Eye (tissue), 1 donor: ENCODE measurements at regions not wholly inside any gene's neighbourhood (a gene's known extent, or its start where the extent isn't known, plus 50 kb on each side); places are given as distances from the start of the nearest gene placed in this dataset.
"Not testable (repeated sequence)": the region's sequence is repeated elsewhere in the genome, so short reads cannot be mapped to it uniquely, and the experiment has no call there.

Source experiments
- DNase-seq: peaks from one replicate; pipeline ENCODE4 v3.0.0-alpha.2; 2015

- no peak for DNase-seq
Measured at GRCh38 chr6:79391480-79391879, 145.8 kb downstream of the LCA5 start.

- DNase-seq, result no peak
Measured at GRCh38 chr6:79385893-79386292, 151.3 kb downstream of the LCA5 start.

GRCh38 chr6:79385333-79385732 is 150.9 kb upstream of the HMGN3 start:
- no peak for DNase-seq

- DNase-seq, result no peak
Measured at GRCh38 chr6:79384845-79385244, 150.4 kb upstream of the HMGN3 start.

GRCh38 chr6:79378957-79379356 is 144.5 kb upstream of the HMGN3 start:
- DNase-seq, result no peak

- no peak for DNase-seq
Measured at GRCh38 chr6:79377888-79378348, 143.4 kb upstream of the HMGN3 start.

GRCh38 chr6:79377047-79377446 is 142.6 kb upstream of the HMGN3 start:
- DNase-seq, result no peak

- peak; percentile 44 for DNase-seq
Measured at GRCh38 chr6:79375635-79376337, 141.3 kb upstream of the HMGN3 start.

GRCh38 chr6:79374308-79374707 is 139.8 kb upstream of the HMGN3 start:
- no peak for DNase-seq

- peak; percentile 44 for DNase-seq
Measured at GRCh38 chr6:79373880-79374279, 139.4 kb upstream of the HMGN3 start.

- no peak for DNase-seq
Measured at GRCh38 chr6:79373246-79373645, 138.8 kb upstream of the HMGN3 start.

- DNase-seq, result no peak
Measured at GRCh38 chr6:79372757-79373156, 138.3 kb upstream of the HMGN3 start.

- no peak for DNase-seq
Measured at GRCh38 chr6:79369026-79369425, 134.5 kb upstream of the HMGN3 start.

- DNase-seq, result not testable (repeated sequence)
Measured at GRCh38 chr6:79363441-79363840, 129.0 kb upstream of the HMGN3 start.

- DNase-seq, result not testable (repeated sequence)
Measured at GRCh38 chr6:79361074-79361473, 126.6 kb upstream of the HMGN3 start.

GRCh38 chr6:79353226-79353625 is 118.7 kb upstream of the HMGN3 start:
- no peak for DNase-seq

GRCh38 chr6:79338493-79338892 is 104.0 kb upstream of the HMGN3 start:
- no peak for DNase-seq

GRCh38 chr6:79335133-79335674 is 100.7 kb upstream of the HMGN3 start:
- peak; percentile 33 for DNase-seq

GRCh38 chr6:79334674-79335073 is 100.2 kb upstream of the HMGN3 start:
- peak; percentile 73 for DNase-seq

GRCh38 chr6:79330704-79331103 is 96.2 kb upstream of the HMGN3 start:
- DNase-seq, result no peak

- no peak for DNase-seq
Measured at GRCh38 chr6:79313254-79313653, 78.8 kb upstream of the HMGN3 start.

- no peak for DNase-seq
Measured at GRCh38 chr6:79307321-79308036, 73.0 kb upstream of the HMGN3 start.

- DNase-seq, result no peak
Measured at GRCh38 chr6:79305020-79305419, 70.5 kb upstream of the HMGN3 start.

- no peak for DNase-seq
Measured at GRCh38 chr6:79302341-79302740, 67.9 kb upstream of the HMGN3 start.
